Activated naive CD8-positive, alpha-beta T cell treated with anti-CD3 and anti-CD28 coated beads for 36 hours (primary cell): ENCODE measurements at regions not wholly inside any gene's neighbourhood (a gene's known extent, or its start where the extent isn't known, plus 50 kb on each side); places are given as distances from the start of the nearest gene placed in this dataset.

Experiments used
- DNase-seq: peaks from one replicate; pipeline ENCODE4 v3.0.0; 2021
- H3K27ac Mint-ChIP-seq: one replicate; pipeline ENCODE4 v1.8.0; 2022; ENCODE audit warnings: mild to moderate bottlenecking, moderate library complexity, mixed read lengths
- H3K27me3 Mint-ChIP-seq: one replicate; pipeline ENCODE4 v1.8.0; 2022; ENCODE audit warnings: mild to moderate bottlenecking, mixed read lengths
- H3K36me3 Mint-ChIP-seq: one replicate; pipeline ENCODE4 v1.8.0; 2021; ENCODE audit warnings: mild to moderate bottlenecking, mixed read lengths
- H3K4me1 Mint-ChIP-seq: one replicate; pipeline ENCODE4 v1.8.0; 2021; ENCODE audit warnings: mixed read lengths
- H3K4me3 Mint-ChIP-seq: one replicate; pipeline ENCODE4 v1.8.0; 2022; ENCODE audit warnings: mild to moderate bottlenecking, moderate library complexity, mixed read lengths
- H3K9me3 Mint-ChIP-seq: one replicate; pipeline ENCODE4 v1.8.0; 2022; ENCODE audit warnings: mixed read lengths

DNA sequence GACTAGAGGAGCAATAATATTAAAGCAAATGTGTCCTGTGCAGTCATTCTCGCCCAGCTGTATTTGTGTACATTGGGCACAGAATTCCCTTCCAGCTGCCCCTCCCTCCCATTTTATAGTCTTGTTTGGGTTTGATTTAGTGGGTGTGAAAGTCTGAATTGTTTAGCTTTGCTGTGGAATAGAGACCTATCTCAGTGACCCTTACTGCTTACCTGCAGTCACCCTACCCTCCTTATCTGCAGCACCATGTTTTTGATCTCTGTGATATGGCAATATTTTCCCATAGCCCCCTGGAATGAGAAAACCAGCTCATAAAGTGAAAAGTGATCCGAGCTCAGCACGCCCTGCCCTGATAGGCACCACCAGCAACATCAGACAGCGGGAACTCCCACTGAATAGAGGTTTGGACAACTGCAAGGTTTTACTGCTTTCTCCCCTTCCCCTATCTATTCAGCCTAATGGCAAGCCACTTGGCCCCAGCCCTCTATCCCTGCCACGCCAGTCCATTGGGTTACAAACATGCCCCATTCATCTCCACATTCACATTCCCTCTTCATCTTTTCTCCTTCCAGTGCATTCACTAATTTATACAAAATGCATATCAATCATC, 199.0 kb downstream of the ETS1 start:
- no peaks in the 10 kb centered on the region for H3K27me3 Mint-ChIP-seq
- no peaks in the 10 kb centered on the region for H3K36me3 Mint-ChIP-seq
- H3K4me3 Mint-ChIP-seq: no peak overlapping the region
- H3K4me1 Mint-ChIP-seq: peaks cover 26% of the 10 kb centered on the region
- no peak for DNase-seq
- H3K27ac Mint-ChIP-seq: peak overlapping the region; percentile 43
- H3K9me3 Mint-ChIP-seq: no peaks in the 10 kb centered on the region

DNA sequence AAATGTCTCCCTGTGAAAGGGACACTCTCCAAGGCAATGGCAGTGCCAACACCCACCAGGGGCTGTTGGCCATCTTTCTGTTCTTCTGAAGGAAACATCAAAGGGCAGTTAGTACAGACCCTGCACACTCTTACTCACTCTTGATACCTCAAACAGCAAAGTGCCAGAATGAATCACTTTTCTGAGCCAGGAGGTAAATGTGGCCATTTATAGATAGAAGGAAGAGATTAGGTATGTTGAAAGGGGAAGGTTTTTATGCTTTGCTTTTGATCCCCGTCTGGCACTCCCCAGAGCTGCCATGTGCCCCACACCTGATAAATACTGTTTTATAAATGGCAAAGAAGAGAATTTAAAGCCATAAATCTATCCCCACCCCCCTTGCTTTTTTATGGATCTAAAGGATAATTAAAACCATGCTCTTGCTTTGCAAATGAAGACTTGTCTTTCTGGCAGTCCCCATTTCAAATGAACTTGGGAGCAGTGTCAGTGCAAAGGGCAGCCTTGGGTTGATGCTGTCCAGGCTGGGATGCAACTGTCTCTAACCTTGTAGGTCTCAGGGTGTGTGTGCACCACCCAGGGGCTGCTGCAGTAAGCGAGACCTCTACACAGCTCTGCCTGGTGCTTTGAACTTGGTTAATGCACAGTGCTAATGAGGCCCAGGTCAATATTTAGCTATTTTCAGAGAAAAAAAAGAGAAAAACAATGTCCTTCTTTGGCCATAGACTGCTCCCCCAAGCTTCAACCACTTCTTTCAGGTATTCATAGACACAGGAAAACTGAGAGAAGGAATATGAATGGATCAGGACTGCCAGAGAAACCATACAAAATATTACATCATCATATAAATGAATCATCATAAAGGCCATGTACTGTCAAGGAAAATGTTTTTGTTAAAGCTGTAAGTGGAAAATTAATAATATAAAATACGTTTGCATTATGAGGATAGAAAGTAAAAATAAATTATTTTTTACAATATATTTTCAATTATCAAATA, 207.5 kb downstream of the ETS1 start:
- DNase-seq: peak; percentile 31
- Mint-ChIP-seq H3K4me1 (peaks cover 28% of the 10 kb centered on the region), H3K4me3 (peak overlapping the region; percentile 3), H3K27ac (peak overlapping the region; percentile 87), H3K27me3 (no peaks in the 10 kb centered on the region), H3K36me3 (peaks cover 30% of the 10 kb centered on the region), H3K9me3 (peaks cover 24% of the 10 kb centered on the region)

- no peak overlapping the region for H3K4me3 Mint-ChIP-seq
- DNase-seq: no peak
- peaks cover 15% of the 10 kb centered on the region for H3K9me3 Mint-ChIP-seq
- H3K27ac Mint-ChIP-seq: no peak overlapping the region
- H3K27me3 Mint-ChIP-seq: no peaks in the 10 kb centered on the region
- peaks cover 24% of the 10 kb centered on the region for H3K36me3 Mint-ChIP-seq
- H3K4me1 Mint-ChIP-seq: peaks cover 32% of the 10 kb centered on the region
These were observed 211.4 kb downstream of the ETS1 start for GRCh38 chr11:128375961-128376360.

GRCh38 chr11:128374026-128374425, 213.3 kb downstream of the ETS1 start:
- Mint-ChIP-seq H3K27me3 (no peaks in the 10 kb centered on the region), H3K4me1 (peaks cover 20% of the 10 kb centered on the region), H3K9me3 (peaks cover 9% of the 10 kb centered on the region), H3K27ac (no peak overlapping the region), H3K36me3 (peaks cover 17% of the 10 kb centered on the region), H3K4me3 (no peak overlapping the region)
- no peak for DNase-seq

- H3K4me3 Mint-ChIP-seq: no peak overlapping the region
- H3K27me3 Mint-ChIP-seq: no peaks in the 10 kb centered on the region
- peaks cover 11% of the 10 kb centered on the region for H3K36me3 Mint-ChIP-seq
- H3K4me1 Mint-ChIP-seq: peaks cover 20% of the 10 kb centered on the region
- no peak for DNase-seq
- H3K9me3 Mint-ChIP-seq: peaks cover 9% of the 10 kb centered on the region
- no peak overlapping the region for H3K27ac Mint-ChIP-seq
These were observed 214.4 kb downstream of the ETS1 start for GRCh38 chr11:128372977-128373376.

GRCh38 chr11:128367573-128367972, 219.8 kb downstream of the ETS1 start:
- Mint-ChIP-seq H3K36me3 (no peaks in the 10 kb centered on the region), H3K4me1 (peaks cover 15% of the 10 kb centered on the region), H3K9me3 (peaks cover 2% of the 10 kb centered on the region), H3K27me3 (no peaks in the 10 kb centered on the region), H3K4me3 (no peak overlapping the region), H3K27ac (no peak overlapping the region)
- DNase-seq: no peak

DNA sequence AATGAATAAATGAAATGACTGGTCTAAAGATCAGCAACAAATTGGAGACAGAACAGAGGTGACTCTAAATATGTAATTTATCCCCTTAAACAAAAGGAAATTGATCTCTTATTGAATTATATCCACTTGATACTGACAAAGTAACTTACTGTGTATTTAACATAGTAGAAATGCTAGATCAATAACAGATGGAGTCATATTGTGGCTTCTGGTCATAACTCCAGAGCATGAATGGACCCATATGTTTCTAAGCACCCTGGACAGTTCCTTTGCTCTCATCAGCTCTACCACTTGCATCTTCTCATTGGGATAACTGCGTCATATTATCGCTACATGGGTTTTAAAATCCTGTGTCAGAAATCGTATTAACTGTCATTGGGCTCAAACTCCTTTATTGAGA, 222.3 kb downstream of the ETS1 start:
- peaks cover 2% of the 10 kb centered on the region for H3K9me3 Mint-ChIP-seq
- H3K4me1 Mint-ChIP-seq: peaks cover 15% of the 10 kb centered on the region
- H3K27me3 Mint-ChIP-seq: no peaks in the 10 kb centered on the region
- DNase-seq: no peak
- H3K36me3 Mint-ChIP-seq: no peaks in the 10 kb centered on the region
- H3K4me3 Mint-ChIP-seq: no peak overlapping the region
- no peak overlapping the region for H3K27ac Mint-ChIP-seq

- peaks cover 12% of the 10 kb centered on the region for H3K4me1 Mint-ChIP-seq
- H3K9me3 Mint-ChIP-seq: peaks cover under 1% of the 10 kb centered on the region
- no peak overlapping the region for H3K27ac Mint-ChIP-seq
- no peak overlapping the region for H3K4me3 Mint-ChIP-seq
- no peaks in the 10 kb centered on the region for H3K27me3 Mint-ChIP-seq
- no peaks in the 10 kb centered on the region for H3K36me3 Mint-ChIP-seq
- no peak for DNase-seq
These were observed 225.8 kb downstream of the ETS1 start for GRCh38 chr11:128361451-128362020.

DNA sequence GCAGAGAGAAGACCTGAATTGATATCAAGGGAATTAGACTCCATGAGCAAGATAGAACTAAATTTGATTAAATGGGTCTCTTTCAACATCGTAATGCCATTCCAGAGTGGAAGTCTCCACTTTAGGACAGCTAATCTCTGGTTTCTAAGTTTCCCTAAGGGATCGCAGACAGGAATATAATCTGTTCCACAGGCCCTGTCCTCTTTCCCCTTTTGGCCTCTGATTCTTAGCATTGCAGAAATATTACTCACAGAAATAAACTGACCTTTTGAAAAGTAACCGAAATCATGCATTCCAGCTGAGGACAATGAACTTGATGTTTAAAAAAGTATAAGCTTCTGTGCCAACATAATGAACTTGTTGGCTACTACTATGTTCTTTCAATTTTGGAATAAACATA, 227.8 kb downstream of the ETS1 start:
- Mint-ChIP-seq H3K4me1 (peaks cover 12% of the 10 kb centered on the region), H3K27me3 (no peaks in the 10 kb centered on the region), H3K4me3 (no peak overlapping the region), H3K9me3 (no peaks in the 10 kb centered on the region), H3K27ac (no peak overlapping the region), H3K36me3 (no peaks in the 10 kb centered on the region)
- DNase-seq: no peak

GRCh38 chr11:128357073-128357472, 230.3 kb downstream of the ETS1 start:
- Mint-ChIP-seq H3K4me3 (no peak overlapping the region), H3K9me3 (no peaks in the 10 kb centered on the region), H3K27me3 (no peaks in the 10 kb centered on the region), H3K27ac (no peak overlapping the region), H3K4me1 (peaks cover 17% of the 10 kb centered on the region), H3K36me3 (no peaks in the 10 kb centered on the region)
- DNase-seq: no peak

DNA sequence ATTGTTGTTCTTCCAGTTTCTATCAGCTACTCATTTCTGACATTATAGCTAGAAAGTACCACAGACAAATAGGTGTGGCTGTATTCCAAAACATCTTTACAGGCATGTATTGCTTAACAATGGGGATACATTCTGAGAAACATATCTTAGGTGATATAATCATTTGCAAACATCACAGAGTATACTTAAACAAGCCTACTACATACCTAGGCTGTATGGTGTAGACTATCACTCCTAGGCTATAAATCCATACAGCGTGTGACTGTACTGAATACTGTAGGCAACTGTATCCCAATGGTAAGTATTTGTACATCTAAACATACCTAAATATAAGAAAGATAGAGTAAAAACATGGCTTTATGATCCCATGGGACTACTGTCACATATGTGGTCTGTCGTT, 231.8 kb downstream of the ETS1 start:
- no peaks in the 10 kb centered on the region for H3K9me3 Mint-ChIP-seq
- H3K4me3 Mint-ChIP-seq: no peak overlapping the region
- H3K27me3 Mint-ChIP-seq: no peaks in the 10 kb centered on the region
- no peak for DNase-seq
- peaks cover 3% of the 10 kb centered on the region for H3K36me3 Mint-ChIP-seq
- H3K27ac Mint-ChIP-seq: no peak overlapping the region
- H3K4me1 Mint-ChIP-seq: peaks cover 24% of the 10 kb centered on the region

- H3K36me3 Mint-ChIP-seq: peaks cover 10% of the 10 kb centered on the region
- H3K4me3 Mint-ChIP-seq: no peak overlapping the region
- peaks cover 35% of the 10 kb centered on the region for H3K4me1 Mint-ChIP-seq
- no peaks in the 10 kb centered on the region for H3K27me3 Mint-ChIP-seq
- peaks cover 4% of the 10 kb centered on the region for H3K9me3 Mint-ChIP-seq
- DNase-seq: no peak
- H3K27ac Mint-ChIP-seq: no peak overlapping the region
These were observed 232.9 kb downstream of the ETS1 start for GRCh38 chr11:128354476-128354875.

GRCh38 chr11:128351168-128351567, 236.2 kb downstream of the ETS1 start:
- H3K27ac Mint-ChIP-seq: no peak overlapping the region
- H3K4me1 Mint-ChIP-seq: peaks cover 48% of the 10 kb centered on the region
- peaks cover 16% of the 10 kb centered on the region for H3K36me3 Mint-ChIP-seq
- no peak overlapping the region for H3K4me3 Mint-ChIP-seq
- H3K27me3 Mint-ChIP-seq: no peaks in the 10 kb centered on the region
- peaks cover 4% of the 10 kb centered on the region for H3K9me3 Mint-ChIP-seq
- no peak for DNase-seq

DNA sequence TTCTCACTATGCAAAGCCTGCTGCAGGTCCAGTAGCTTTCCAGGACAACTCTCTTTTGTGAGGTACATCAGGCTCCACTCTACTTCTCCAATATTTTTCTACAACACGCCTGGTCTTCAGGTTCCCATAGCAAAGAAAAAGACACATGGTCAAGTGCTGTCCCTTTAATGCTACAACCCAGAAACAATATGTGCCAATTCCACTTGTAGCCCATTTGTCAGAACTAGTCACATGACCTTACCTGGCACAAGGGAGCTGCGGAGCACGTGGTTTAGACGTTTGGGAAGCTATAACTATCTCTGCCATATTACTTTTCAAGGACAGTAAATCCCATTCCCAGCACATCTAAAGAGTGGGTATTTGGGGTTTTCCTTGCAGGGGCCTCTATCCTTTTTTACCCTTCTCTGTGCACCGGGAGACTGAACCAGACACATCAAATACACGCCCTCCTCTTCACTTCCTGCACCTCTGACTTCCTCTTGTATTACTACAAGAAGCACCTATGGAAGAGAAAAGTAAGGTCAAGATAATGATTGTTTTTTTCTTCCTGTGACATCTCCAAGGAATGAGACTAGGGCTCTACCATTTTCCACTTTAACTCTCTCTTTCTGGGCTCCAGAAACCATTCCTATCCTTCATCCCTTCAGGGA, 237.6 kb downstream of the ETS1 start:
- Mint-ChIP-seq H3K27ac (peak overlapping the region; percentile 64), H3K4me3 (peak overlapping the region; percentile 8), H3K36me3 (peaks cover 16% of the 10 kb centered on the region), H3K27me3 (no peaks in the 10 kb centered on the region), H3K9me3 (peaks cover 4% of the 10 kb centered on the region), H3K4me1 (peaks cover 59% of the 10 kb centered on the region)
- DNase-seq: no peak

- Mint-ChIP-seq H3K27ac (peak overlapping the region; percentile 6), H3K4me1 (peaks cover 74% of the 10 kb centered on the region), H3K27me3 (no peaks in the 10 kb centered on the region), H3K36me3 (peaks cover 21% of the 10 kb centered on the region), H3K9me3 (peaks cover 7% of the 10 kb centered on the region), H3K4me3 (no peak overlapping the region)
- peak; percentile 20 for DNase-seq
These were observed 240.6 kb downstream of the ETS1 start for GRCh38 chr11:128346804-128347203.
